GM21367 (cell line): ENCODE measurements at regions not wholly inside any gene's neighbourhood (a gene's known extent, or its start where the extent isn't known, plus 50 kb on each side); places are given as distances from the start of the nearest gene placed in this dataset.

ENCODE experiments used
- ATAC-seq: cut with Tn5 transposase; IDR thresholded peaks from one replicate; pipeline ENCODE4 v1.9.1; 2021; ENCODE audit not compliant: unreplicated experiment

DNA sequence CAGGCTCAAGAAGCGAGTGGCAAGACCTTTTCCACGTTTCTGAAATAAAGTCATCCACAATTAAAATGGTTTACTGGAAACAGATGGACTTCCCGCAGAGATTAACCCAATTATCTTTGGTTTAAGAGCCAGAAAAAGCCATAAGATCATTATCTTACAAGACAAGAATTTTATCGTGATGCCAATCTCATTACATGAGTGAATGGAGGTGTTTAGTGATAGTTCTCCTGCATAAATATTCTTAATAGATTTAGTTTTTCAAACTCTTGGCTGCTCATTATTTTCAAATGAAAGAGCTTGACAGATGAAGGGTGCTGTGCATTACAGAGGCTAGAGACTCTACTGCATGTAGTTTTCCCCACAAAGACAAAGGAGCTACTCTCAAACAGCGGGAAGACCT, 1028.4 kb upstream of the PIK3C3 start:
- no peak for ATAC-seq

DNA sequence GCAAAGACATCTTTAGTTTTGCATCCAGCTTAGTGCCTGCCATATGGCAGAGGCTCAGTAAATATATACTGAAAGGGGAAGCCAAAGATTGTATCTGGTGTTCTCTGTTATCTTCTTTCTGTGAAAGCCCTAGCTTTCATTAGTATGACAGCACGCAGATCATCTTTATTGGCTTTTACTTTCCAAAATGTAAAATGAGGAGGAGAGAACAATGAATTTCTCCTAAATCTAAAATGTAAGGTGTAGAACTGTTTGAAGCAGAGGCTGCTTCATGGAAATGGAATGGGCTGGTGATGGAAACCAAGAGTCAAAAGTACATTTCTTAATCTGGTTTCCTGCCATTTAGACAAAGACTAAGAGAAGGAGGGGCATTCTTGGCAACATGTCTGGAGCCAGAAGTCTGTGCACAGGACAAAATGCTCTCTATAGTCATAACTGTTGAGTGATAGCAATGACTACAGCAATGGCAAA, 1029.9 kb upstream of the PIK3C3 start:
- no peak for ATAC-seq

DNA sequence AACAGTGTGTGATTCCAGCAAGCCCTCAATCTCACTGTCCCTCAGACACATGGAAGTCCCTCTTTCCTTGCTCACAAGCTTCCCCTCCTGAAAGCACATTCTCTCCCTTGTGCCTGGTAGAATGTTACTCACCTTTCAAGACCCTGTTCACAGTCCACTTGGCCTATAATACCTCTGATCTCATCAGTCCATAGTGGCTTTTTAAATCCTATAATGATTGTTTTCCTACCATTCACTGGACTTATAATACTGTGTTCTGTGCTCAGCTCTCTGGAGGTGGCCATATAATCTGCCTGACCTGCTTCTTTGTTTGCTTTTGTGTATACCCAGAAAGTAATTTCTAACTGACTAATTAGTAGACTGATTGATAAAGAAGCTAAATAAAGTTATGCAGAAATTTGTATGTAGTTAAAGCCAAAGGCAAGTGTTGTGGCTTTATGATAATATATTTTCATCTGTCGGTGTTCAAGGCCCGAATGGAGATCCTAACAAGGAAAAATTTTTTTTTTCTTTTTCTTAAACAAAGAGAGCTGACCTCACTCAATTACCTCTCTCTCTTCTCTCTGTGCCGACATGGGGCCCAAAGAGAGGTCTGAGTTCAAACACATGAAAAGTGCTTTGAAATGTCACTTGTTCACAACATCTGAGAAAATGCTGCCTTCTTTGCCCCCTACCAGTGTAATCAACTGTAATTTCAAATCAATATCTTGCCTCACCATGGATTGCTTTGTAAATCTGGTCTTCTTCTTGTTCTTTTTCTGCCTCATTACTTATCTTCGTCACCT, 1033.0 kb upstream of the PIK3C3 start:
- ATAC-seq: no peak

DNA sequence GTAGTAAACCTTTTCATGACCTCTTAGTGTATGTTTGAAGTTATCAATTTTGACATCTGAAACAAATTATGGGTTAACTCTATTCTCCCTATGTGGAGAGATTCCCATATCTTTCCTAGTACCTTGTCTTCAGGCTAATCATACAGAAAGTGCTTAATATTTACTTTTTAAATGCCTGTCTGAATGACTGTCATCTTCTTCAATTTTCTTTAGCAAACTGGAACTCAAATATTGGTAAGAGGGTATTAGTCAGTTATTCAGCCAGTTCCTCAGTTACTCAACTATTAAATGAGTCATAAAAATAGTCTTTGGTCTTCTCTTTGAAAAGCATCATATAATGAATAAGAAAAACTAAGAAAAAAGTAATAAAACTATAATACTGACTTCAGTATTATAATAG, 1038.0 kb upstream of the PIK3C3 start:
- ATAC-seq: no peak

DNA sequence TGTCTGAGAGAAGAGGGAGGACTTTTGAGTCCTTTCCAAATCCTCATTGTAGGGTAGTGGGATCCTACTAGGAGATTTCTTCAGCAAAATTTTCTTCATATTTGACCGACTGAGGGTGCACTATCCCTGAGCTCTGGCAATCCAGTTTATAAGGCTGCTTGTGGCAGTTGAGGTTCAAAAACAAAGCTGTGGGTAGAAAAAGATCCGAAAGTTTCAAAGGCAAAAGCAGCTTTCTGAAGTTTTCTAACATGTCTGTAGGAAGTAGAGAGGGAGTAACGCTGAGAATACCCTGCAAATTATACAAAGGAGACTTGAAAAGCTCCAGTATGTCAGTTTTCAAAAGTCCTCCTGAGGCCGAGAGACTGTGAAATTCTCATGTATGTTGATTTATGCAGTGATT, 1039.3 kb upstream of the PIK3C3 start:
- ATAC-seq: no peak

DNA sequence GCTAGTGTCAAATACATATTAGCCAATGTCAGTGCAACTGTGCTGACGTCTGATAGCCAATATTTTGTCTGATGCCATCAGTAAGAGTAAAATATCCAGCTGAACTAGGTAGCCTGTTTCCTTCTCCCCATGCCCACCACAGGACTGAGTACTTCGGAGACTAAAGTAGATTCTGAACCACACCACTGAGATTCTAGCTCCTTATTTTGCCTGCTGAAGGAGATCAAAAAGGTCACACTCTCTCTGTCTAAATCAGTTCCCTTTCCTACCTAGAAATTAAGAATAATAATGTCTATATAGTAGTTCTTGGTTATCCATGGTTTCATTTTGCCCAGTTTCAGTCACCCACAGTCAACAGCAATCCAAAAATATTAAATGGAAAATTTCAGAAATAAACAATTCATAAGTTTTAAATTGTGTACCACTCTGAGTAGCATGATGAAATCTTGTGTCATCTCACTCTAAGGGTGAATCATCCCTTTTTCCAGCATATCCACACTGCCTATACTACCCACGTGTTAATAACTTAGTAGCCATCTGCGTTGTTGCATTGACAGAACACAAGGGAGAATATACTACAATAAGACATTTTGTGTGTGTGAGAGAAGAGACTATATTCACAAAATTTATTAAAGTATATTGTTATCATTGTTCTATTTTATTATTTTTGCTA, 1043.3 kb upstream of the PIK3C3 start:
- ATAC-seq: no peak

DNA sequence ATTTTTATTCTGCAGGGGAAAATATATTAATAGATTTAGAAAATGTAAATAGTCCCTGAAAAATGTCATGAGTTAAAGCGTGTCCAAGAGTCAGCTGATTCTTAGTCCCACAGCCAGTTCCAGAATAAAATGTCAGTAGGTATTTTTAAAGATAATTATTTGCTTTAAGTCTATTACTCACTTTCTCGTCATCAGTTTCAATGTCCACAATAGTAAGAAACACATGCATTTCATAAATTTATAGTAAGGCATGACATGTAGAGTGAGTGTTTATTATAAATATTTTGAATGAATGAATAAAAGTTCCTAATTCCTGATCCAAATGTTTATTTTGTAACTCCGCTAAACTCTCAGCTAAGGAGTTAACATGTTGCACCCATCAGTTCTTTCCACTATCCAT, 1044.0 kb upstream of the PIK3C3 start:
- ATAC-seq: no peak

DNA sequence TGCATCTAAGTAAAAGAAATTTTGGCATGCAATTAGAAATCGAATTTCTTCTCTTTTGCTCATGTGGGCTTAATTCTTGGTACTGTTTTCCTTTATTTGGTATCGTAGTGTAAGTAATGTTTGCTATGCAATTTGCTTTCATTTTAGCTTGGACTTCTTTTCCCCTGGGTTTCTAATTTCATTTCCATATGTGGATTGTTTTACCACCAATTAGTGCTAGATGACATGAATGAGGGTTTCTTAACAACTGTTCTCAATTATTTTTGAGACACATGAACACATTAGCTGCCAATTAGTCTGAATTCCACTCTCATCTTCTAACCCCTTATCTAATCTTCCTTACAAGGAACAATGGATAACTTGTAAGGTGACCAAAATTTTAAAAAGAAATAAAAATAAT, 1047.2 kb upstream of the PIK3C3 start:
- no peak for ATAC-seq

DNA sequence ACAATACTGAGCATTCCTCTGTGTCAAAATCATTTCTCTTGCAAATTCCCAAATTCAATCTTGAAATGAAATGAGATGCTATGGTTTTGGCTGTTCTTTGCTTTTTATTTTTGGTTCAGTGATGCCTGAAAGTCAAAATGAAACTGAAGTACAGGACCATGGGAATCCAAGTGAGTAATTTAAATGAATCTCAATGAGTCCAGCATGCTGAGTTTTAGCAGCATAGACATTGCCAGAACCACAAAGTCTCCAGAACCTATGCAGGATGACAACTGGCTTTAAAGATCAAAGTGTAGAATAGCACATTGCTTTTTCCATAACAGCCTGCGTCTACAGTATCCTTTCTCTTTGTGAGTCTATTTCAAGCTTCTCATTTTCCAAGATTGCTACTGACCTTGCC, 1050.7 kb upstream of the PIK3C3 start:
- ATAC-seq: no peak

DNA sequence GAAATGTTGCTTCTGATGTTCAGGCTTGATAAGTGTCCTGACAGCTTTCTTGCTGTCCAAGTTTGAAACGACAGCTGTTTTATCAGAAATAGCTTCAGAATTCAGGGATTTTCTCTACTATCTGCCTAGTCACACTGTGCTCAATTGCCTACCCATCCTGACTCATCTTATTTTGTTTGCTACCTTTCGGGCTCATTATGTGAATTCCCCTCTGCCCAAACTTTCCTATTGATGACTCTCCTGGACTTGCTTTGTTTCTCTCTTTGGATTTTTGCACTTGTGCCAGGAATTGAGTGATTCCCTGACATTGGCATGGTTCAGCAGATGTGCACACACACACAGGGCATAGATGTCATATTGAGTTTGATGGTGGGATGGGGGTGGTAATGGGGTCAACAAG, 1052.6 kb upstream of the PIK3C3 start:
- no peak for ATAC-seq

DNA sequence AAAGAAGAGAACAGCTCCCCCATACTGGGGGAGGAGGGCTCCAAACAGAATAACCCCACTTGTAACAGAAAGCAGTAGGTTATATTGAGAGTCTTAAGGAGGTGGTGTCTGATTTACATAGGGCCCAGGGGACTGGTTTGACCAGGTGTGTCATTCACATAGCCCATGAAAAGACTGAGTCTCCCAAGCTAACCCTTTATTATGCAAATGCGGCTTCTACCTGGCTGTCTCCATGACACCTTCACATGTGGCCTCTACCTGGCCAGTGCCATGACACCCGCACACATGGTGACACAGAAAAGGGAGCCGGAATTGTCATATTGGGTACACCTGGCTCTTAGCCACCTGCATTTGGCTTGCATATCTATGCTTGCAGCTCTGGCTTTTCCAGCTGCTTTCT, 1057.2 kb upstream of the PIK3C3 start:
- ATAC-seq: no peak

DNA sequence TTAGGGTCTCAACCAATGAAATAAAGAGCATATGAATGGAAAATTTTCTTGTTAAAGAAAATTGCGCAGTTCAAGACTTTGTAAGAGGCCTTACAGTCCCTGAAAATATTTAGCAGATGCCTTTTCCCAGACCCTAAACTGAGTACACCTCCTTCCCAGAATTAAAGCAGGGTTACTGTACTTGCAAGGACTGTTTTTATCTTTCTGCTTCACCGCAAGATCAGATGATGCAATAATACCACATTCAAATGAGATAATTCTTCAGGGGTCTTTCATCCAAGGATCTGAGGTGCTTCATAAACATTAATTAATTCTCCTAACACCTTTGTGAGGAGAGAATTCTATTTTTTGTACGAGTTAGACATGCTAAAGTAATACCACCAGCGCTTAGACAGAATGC, 1071.8 kb upstream of the PIK3C3 start:
- ATAC-seq: no peak

DNA sequence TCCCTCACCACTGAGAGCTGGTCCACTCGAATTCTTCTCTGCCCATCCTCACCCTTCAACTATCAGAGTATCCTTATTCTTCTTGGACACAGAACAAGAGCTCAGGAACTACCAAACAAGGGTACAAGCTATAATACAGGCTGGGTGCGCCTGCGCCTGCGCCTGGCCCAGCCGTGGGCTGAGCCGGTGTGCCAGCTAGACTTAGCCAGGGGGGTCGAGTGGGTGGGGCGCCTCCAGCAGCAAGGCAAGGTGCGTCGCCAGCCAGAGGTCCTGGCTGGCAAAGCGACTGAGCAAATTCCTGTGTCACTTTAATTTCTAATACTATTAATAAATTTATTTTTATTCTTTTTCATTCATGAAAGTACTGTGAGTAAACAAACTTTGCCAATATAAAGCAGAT, 1072.6 kb upstream of the PIK3C3 start:
- no peak for ATAC-seq

DNA sequence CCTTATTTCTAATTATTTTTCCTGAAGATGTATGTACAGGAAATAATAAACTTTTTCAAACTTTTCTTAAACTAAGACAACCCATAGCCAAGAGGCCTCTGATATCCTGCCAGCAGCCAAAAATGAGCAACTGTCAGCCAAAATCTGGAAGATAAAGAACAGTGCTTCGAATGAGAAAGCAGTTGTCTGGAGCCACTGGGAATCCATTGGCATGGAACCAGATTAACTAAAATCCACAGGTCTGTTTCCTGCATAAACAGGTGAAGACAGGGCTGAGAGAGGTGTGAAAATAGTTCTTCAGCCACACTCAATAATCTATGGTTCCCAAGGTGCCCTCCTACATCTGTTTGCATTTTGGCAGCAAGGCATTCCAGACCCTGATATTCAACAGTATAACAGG, 1076.7 kb upstream of the PIK3C3 start:
- ATAC-seq: no peak

DNA sequence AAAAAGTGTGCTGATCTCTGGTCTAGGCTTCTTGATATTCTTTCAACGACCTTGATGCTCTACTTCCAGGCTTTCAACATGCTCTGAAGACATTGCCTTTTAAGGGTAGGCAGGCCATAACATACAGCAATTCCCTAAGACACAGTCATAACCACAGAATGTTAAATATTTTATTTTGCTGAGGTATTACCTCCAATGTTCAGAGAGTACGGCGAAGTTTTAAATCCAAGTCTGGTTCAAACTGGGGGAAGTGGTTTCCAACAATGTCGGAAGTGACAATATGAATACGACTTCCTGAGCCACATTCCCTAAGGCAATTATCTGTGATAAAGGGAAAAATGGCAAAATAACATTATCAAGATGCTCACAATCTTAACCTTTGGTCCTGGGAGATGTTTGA, 1077.9 kb upstream of the PIK3C3 start:
- ATAC-seq: no peak

DNA sequence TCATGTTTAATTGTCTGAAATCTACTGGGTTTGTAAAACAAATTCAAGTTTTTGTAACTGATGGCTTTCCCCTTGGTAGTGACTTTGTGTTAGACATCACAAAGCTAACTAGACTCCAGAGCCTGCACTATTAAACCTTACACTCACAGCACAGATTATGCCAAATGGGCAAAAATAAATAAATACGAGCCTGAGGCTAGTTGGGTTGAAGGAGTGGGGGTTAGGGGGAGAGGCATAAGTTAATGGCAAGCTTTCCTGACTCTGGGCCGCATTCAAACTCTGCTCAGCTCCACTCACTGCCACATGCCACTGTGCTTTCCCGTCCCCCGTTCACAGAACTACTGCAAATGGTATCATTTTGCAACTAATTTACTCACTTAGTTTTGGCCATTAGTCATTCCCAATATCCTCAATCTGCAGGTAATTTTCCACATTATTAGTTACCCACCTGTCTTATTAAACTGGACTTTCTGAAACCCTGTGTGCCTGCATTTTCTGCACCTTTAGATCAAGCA, 1079.9 kb upstream of the PIK3C3 start:
- ATAC-seq: no peak

DNA sequence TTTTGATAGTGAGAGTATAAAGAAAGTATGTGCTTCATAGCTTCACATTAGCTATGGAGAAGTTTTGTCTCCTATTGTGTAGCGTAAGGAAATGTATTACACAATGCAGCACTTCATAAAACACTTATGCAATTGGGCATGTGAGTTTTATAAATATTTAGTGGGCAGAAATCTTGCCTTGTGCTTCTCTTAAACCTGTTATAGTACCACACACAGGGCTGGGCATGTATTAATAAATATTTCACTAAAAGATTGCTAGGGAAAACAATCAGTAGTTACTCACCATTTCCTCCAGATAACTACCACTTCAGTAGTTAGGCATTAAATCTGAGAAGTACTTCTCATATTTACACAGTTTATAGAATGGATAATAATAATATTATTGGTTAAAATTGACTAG, 1080.8 kb upstream of the PIK3C3 start:
- ATAC-seq: no peak

DNA sequence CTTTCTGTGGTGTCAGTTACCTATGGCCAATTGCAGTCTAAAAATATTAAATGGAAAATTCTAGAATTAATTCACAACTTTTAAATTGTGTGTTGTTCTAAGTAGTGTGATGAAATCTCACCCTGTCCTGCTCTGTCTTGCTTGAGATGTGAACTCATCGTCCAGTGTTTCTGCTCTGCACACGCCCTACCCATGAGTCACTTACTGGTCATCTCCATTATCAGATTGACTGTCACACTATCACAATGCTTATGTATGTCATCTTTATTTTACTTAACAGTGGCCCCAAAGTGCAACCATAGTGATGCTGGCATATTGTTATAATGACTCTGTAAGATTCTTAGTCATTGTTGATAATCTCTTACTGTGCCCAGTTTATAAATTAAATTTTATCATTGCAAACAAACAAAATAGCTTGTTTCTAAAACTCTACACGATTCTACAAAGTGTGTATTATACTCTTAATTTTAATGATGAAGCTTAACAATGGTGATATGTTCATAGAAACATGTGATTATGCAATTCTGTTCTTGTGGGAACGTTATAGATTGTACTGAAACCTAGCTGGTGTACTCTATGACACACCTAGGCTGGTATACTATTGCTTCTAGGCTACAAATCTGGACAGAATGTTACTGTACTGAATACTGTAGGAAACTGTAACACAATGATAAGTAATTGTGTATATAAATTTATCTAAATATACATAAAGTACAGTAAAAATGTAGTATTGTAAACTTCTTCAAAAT, 1086.8 kb upstream of the PIK3C3 start:
- no peak for ATAC-seq

DNA sequence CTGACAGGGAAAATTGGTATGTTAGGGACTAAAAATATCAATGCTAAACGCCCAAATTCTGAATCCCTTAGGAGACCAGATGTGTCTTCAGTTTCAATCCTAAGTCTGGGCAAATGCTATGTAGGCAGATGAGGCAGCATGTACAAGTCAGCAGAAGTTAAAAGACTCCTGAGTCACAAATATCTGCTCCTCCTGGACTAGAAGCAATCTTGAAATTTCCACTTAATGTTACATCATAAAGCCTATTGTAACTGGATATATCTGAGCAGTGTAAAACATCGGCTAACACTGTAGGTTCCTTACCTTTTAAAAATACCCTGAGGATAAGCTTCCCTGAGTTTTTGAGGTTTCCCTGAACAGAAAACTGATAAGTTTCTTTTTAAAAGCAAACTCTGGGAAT, 1087.6 kb upstream of the PIK3C3 start:
- ATAC-seq: no peak

DNA sequence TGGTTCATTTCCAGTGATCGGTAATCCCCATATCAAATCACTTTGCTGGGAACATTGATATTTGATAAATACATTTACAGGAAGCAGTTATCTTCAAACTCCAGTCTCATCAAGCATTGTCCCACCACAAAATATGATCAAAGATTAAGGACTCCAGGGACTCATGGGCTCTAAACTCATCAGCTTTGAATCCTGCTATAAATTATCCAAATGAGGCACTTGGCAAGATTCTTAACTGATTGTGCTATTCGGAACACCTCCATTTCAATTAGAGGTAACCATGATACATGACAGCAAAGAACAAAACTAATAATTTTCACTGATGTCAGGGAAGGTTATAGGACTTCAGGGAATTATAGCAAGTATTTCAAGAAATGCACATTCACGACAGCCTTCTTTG, 1088.1 kb upstream of the PIK3C3 start:
- no peak for ATAC-seq

DNA sequence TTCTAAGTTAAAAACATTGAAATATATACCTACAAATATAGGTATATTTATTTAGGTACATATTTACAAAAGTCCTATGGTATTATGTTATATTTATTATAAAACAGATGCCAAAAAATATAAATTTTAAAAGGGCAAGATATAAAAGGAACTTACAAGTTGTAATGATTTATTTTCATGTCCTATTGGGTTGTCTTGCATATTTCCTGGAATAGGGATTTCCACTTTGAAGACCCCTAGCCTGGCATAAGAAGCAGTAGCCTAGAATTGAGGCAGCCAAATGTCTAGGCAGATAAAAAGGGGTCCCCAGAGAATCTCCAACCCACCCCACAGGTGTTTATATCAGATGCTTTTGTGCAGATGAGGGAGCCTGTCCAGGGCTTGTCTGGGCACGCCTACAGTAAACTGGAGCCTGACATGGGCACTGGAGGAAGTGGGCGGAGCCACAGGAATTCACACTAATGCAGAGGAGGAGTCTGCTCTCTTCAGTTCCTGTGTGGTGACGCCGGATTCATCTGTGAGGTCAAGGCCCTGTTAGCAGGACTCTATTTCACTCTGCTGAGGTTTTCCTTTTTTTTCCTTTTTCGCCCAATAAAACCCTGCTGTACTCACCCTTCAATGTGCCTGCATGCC, 1088.9 kb upstream of the PIK3C3 start:
- no peak for ATAC-seq
